Type B pancreatic cell (in vitro differentiated cells): ENCODE measurements at regions not wholly inside any gene's neighbourhood (a gene's known extent, or its start where the extent isn't known, plus 50 kb on each side); places are given as distances from the start of the nearest gene placed in this dataset.

Experiments
- DNase-seq: peaks from one replicate; pipeline ENCODE4 v3.0.0; 2021; ENCODE audit warnings: mixed read lengths; ENCODE audit not compliant: unreplicated experiment; ENCODE audit errors: extremely low spot score
- H3K27ac Mint-ChIP-seq: 2 replicates; pipeline ENCODE4 v1.8.0; 2021; ENCODE audit warnings: mild to moderate bottlenecking, mixed read lengths
- H3K27me3 Mint-ChIP-seq: 2 replicates; pipeline ENCODE4 v1.8.0; 2021; ENCODE audit warnings: mixed read lengths
- H3K36me3 Mint-ChIP-seq: 2 replicates; pipeline ENCODE4 v1.8.0; 2021; ENCODE audit warnings: mixed read lengths
- H3K4me1 Mint-ChIP-seq: one replicate; pipeline ENCODE4 v1.8.0; 2021; ENCODE audit warnings: mixed read lengths; ENCODE audit not compliant: unreplicated experiment
- H3K4me3 Mint-ChIP-seq: 2 replicates; pipeline ENCODE4 v1.8.0; 2021; ENCODE audit warnings: mild to moderate bottlenecking, mixed read lengths
- H3K9me3 Mint-ChIP-seq: 2 replicates; pipeline ENCODE4 v1.8.0; 2021; ENCODE audit warnings: mixed read lengths
- TF ChIP-seq, protein P1 (sequence below): fragments of 200-600 bp; sonication (generic); conservative IDR thresholded peaks from 2 replicates; pipeline ENCODE4 v1.5.0; 2021; ENCODE audit warnings: antibody characterized with exemption, mild to moderate bottlenecking

DNA sequence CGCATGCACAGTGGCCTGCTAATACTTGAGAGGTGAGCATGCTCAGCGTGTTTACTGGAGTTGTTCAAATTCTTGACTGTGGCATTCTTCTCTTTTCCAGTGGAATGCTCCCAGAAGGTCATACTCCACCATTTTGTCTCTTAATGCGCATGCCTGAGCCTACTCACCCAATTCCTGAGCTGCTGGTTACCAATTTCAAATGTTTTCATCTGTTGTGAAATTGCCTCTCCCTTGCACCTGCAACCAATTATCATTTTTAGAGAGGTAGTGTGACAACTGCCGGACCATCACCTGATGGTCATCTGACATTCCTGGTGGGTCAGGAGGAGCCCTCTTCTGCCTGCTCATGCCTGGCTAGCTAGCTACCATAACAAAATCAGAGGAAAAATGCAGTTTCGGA lies 82.2 kb upstream of the LIFR start:
- Mint-ChIP-seq H3K9me3 (peaks cover 10% of the 10 kb centered on the region), H3K36me3 (peaks cover 3% of the 10 kb centered on the region), H3K27ac (peak overlapping the region; percentile 33), H3K4me1 (peaks cover 24% of the 10 kb centered on the region), H3K27me3 (no peaks in the 10 kb centered on the region), H3K4me3 (no peak overlapping the region)
- DNase-seq = no peak
- TF ChIP-seq, protein P1, sequence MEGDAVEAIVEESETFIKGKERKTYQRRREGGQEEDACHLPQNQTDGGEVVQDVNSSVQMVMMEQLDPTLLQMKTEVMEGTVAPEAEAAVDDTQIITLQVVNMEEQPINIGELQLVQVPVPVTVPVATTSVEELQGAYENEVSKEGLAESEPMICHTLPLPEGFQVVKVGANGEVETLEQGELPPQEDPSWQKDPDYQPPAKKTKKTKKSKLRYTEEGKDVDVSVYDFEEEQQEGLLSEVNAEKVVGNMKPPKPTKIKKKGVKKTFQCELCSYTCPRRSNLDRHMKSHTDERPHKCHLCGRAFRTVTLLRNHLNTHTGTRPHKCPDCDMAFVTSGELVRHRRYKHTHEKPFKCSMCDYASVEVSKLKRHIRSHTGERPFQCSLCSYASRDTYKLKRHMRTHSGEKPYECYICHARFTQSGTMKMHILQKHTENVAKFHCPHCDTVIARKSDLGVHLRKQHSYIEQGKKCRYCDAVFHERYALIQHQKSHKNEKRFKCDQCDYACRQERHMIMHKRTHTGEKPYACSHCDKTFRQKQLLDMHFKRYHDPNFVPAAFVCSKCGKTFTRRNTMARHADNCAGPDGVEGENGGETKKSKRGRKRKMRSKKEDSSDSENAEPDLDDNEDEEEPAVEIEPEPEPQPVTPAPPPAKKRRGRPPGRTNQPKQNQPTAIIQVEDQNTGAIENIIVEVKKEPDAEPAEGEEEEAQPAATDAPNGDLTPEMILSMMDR = no peak

DNA sequence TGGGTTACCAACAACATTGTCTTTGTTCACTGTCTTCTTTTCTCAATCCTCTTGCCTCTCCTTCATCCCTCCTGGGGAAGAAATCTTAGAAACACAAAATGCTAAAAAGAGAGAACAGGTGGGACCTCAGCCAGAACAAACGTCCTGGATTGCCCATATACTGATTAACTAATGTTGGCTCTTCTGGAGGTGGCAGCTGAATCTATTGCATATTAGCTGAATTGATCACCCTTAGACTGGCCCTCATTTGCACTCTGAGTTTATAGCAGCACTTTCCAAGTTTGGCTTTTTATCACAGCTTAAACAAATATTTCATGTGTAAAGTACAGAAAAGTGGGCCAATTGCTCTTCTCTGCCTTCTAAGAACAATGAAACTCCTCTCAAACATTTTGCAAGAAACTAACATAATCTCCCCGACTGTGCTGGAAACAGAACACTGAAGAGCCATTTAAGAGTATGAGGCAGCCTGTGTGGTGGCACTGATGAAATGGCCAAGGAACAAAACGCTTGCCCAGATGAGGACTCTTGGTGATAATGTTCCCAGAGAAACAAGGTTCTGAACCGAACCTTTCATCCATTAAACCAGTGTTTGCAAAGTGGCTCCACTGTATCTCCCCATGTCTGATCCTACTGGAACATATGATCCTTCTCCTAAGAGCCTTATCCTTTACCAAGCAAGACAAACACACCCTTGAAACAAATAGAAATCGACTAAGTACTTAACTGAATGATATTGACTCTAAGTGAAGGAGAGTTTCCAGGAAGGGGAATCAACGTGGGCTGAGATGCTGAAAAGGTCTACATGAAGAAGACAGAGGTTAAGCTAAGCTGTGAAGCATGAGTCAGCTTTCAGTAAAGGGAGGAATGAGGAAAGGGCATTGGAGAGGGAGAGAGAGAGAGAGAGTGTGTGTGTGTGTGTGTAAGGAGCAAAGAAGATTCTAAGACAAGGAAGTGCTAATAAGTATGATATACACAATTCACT lies 83.2 kb upstream of the LIFR start:
- peaks cover 10% of the 10 kb centered on the region for H3K9me3 Mint-ChIP-seq
- H3K4me3 Mint-ChIP-seq = peak overlapping the region; percentile 0
- H3K36me3 Mint-ChIP-seq = peaks cover 3% of the 10 kb centered on the region
- TF ChIP-seq, protein P1 = no peak
- H3K27ac Mint-ChIP-seq = peak overlapping the region; percentile 22
- no peaks in the 10 kb centered on the region for H3K27me3 Mint-ChIP-seq
- no peak for DNase-seq
- H3K4me1 Mint-ChIP-seq = peaks cover 24% of the 10 kb centered on the region

GRCh38 chr5:38641003-38641402 lies 84.6 kb upstream of the LIFR start:
- TF ChIP-seq, protein P1 = no peak
- H3K27me3 Mint-ChIP-seq = no peaks in the 10 kb centered on the region
- no peak overlapping the region for H3K27ac Mint-ChIP-seq
- no peak for DNase-seq
- peaks cover 3% of the 10 kb centered on the region for H3K36me3 Mint-ChIP-seq
- peaks cover 24% of the 10 kb centered on the region for H3K4me1 Mint-ChIP-seq
- peaks cover 10% of the 10 kb centered on the region for H3K9me3 Mint-ChIP-seq
- no peak overlapping the region for H3K4me3 Mint-ChIP-seq

DNA sequence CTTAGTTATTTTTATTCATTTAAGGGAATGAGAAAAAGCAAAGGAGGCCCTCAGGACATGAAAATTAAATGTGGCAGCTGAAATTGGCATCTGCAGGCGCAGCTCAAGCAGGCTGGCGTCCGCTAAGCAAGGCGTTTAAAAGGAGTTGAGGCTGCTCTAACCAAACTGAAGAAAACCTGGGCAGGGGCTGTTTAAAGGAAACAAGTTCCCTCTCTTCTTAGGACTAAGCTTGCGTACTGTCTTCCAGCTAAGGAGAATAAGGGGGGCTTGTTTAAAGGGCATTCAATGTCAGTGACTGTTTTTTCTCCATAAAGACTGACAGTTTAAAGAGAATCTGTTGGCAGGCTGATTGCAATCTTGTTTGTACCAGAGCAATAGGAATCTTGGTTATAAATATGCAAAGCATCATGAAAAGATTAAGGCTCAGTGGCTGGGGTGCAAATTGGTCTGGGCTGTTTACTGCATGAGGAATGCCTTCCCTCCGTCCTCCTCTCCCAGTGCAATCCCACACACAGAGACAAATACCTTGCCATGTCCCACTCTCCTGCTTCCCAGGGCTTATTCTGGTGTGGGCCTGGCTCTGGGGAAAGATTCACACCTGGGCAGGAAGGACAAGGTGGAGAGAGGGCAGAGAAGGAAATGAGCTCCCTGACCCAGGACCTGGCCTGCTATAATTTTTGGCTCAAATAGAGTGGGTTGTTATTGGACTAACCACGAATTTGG lies 85.9 kb upstream of the LIFR start:
- Mint-ChIP-seq H3K4me1 (peaks cover 24% of the 10 kb centered on the region), H3K9me3 (peaks cover 5% of the 10 kb centered on the region), H3K4me3 (no peak overlapping the region), H3K36me3 (no peaks in the 10 kb centered on the region), H3K27me3 (no peaks in the 10 kb centered on the region), H3K27ac (no peak overlapping the region)
- no peak for DNase-seq
- TF ChIP-seq, protein P1 = no peak

DNA sequence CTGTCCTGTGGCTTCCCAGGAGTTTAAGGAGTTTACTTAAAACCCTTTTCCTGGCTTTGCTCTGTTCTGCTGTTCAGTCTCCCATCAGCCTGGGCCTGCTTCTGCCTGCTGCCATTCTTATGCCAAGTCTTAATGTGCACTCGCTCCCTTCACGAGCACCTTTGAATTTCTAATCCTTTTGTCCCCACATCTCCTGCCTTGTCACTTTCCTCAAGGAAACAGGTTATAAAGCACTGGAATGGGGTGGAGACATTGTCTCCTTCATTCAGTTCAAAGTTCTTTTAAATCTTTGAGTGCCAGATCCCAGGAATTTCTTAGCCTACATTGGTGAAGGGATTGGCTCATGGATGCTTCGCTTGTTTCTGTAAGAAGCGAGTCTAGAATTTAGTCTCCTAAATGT lies 87.2 kb upstream of the LIFR start:
- peaks cover 5% of the 10 kb centered on the region for H3K9me3 Mint-ChIP-seq

More for the DNA sequence above, 87.2 kb upstream of the LIFR start:
- H3K4me1 Mint-ChIP-seq = peaks cover 24% of the 10 kb centered on the region
- H3K4me3 Mint-ChIP-seq = no peak overlapping the region
- DNase-seq = no peak
- no peaks in the 10 kb centered on the region for H3K27me3 Mint-ChIP-seq
- TF ChIP-seq, protein P1 = no peak
- no peak overlapping the region for H3K27ac Mint-ChIP-seq
- H3K36me3 Mint-ChIP-seq = no peaks in the 10 kb centered on the region
